ENCODE measurements at regions not wholly inside any gene's neighbourhood (a gene's known extent, or its start where the extent isn't known, plus 50 kb on each side); places are given as distances from the start of the nearest gene placed in this dataset.

GRCh38 chr5:92729088-92729487 is 851.9 kb downstream of the NR2F1-AS1 start (continued):
- TF ChIP-seq CTCF (IDR thresholded peaks at IDR 0.05) (no peak), ZNF416 (CRISPR knock-in tag; IDR thresholded peaks at IDR 0.05) (no peak), USF2 (CRISPR knock-in tag; IDR thresholded peaks at IDR 0.05) (no peak), ZNF423 (CRISPR knock-in tag; IDR thresholded peaks at IDR 0.05) (no peak), AR (CRISPR knock-in tag; IDR thresholded peaks at IDR 0.05) (no peak)

GRCh38 chr5:92715946-92716520 is 865.0 kb downstream of the NR2F1-AS1 start:
- ChIA-PET POLR2A (no interaction called here), CTCF (interaction anchor here (1.4 kb wide), 1 partner anchor 28 kb away, joined by 4 read pairs; no protein-coding TSS in a partner anchor)
- no peak overlapping the region for H3K4me3 Mint-ChIP-seq

More at GRCh38 chr5:92715946-92716520, 865.0 kb downstream of the NR2F1-AS1 start:
- H3K27ac Mint-ChIP-seq: no peak overlapping the region
- DNase-seq (ENCODE audit: low spot score) (no peak), ATAC-seq (no peak)
- no peaks in the 10 kb centered on the region for H3K27me3 Mint-ChIP-seq (ENCODE audit: low read depth)
- no peaks in the 10 kb centered on the region for H3K4me1 Mint-ChIP-seq
- no peaks in the 10 kb centered on the region for H3K36me3 Mint-ChIP-seq
- TF ChIP-seq ATF1 (CRISPR knock-in tag; IDR thresholded peaks at IDR 0.05): no peak
- TF ChIP-seq ZMAT4 (CRISPR knock-in tag; IDR thresholded peaks at IDR 0.05): no peak
- TF ChIP-seq ZNF281 (CRISPR knock-in tag; IDR thresholded peaks at IDR 0.05): no peak
- TF ChIP-seq TEAD4 (CRISPR knock-in tag; IDR thresholded peaks at IDR 0.05): no peak
- TF ChIP-seq IRF1 (CRISPR knock-in tag; IDR thresholded peaks at IDR 0.05): no peak
- no peak for TF ChIP-seq ATF3 (CRISPR knock-in tag; conservative IDR thresholded peaks at IDR 0.05)
- no peak for TF ChIP-seq TCF7 (CRISPR knock-in tag; IDR thresholded peaks at IDR 0.05; ENCODE audit: low read depth)
- TF ChIP-seq SP1 (CRISPR knock-in tag; conservative IDR thresholded peaks at IDR 0.05): no peak
- TF ChIP-seq FOXJ3 (CRISPR knock-in tag; IDR thresholded peaks at IDR 0.05; ENCODE audit: borderline replicate concordance): no peak
- TF ChIP-seq OVOL2 (CRISPR knock-in tag; IDR thresholded peaks at IDR 0.05; ENCODE audit: borderline replicate concordance): no peak
- no peak for TF ChIP-seq HMGA2 (CRISPR knock-in tag; IDR thresholded peaks at IDR 0.05)
- no peak for TF ChIP-seq ZNF532 (CRISPR knock-in tag; IDR thresholded peaks at IDR 0.05; ENCODE audit: borderline replicate concordance)
- TF ChIP-seq SOX15 (CRISPR knock-in tag; IDR thresholded peaks at IDR 0.05): no peak
- no peak for TF ChIP-seq JUN (CRISPR knock-in tag; IDR thresholded peaks at IDR 0.05)
- H3K9me3 Mint-ChIP-seq: no peaks in the 10 kb centered on the region
